K562 (cell line): ENCODE measurements at regions not wholly inside any gene's neighbourhood (a gene's known extent, or its start where the extent isn't known, plus 50 kb on each side); places are given as distances from the start of the nearest gene placed in this dataset.
A peak's percentile ranks its signal among the peaks of the same experiment; 100 is the strongest.

ENCODE experiments used
- ATAC-seq: fragments of 200-7000 bp; cut with Tn5 transposase; 3 replicates; pipeline ENCODE4 v1.9.1; 2020; ENCODE audit warnings: moderate library complexity
- BruUV-seq: library from RNA; stranded (reverse); fragments of 400-500 nt; replicated peaks from 2 replicates; lab custom pipeline; 2021; lab: Mats Ljungman, UMichigan
- CTCF ChIA-PET: fragments of 300-600 bp; formaldehyde crosslinking; extraction: SDS; loops from one replicate; lab custom pipeline; 2021; ENCODE audit warnings: low intra/inter-chr PET ratio; lab: Yijun Ruan, JAX
- POLR2A ChIA-PET: fragments of 300-600, 350-650 bp; sonication (Branson Sonifier 250); formaldehyde crosslinking; extraction: SDS; loops from one replicate; lab custom pipeline; 2021; ENCODE audit warnings: antibody characterized with exemption, inconsistent platforms; lab: Yijun Ruan, JAX
- DNase-seq, 4 experiments: peaks; one replicate each; pipeline versions ENCODE4 v3.0.0 to v3.0.0-alpha.2; 2011 to 2018; ENCODE audit warnings: low spot score in 3 of 4, mixed read lengths in 3 of 4; ENCODE audit errors: extremely low read depth in 1 of 4
- FAIRE-seq: peaks from 2 replicates; lab custom pipeline; 2011; peaks lifted over from hg19 to GRCh38; lab: Jason Lieb, UNC
- H2AFZ ChIP-seq: 2 replicates; pipeline ENCODE4 v1.6.0; 2011; ENCODE audit warnings: low read depth, low read length, control low read depth, inconsistent platforms
- H3K27ac ChIP-seq: fragments of 200-600 bp; 3 replicates; pipeline ENCODE4 v1.8.0; 2011; ENCODE audit warnings: low read depth, mild to moderate bottlenecking, control low read depth, inconsistent platforms, low read length, moderate library complexity, mixed read lengths; ENCODE audit errors: extremely low read depth
- H3K27me3 ChIP-seq, 2 experiments: fragments of 300-600 bp in 1 of 2; 2 replicates in 1 of 2; 3 replicates in 1 of 2; pipeline versions ENCODE4 v1.6.0 to v1.8.0; 2011; ENCODE audit warnings: inconsistent platforms in 2 of 2, low read length in 2 of 2, mild to moderate bottlenecking in 1 of 2, mixed read lengths in 1 of 2, moderate library complexity in 1 of 2; ENCODE audit not compliant: control insufficient read depth in 2 of 2, insufficient read depth in 2 of 2
- H3K36me3 ChIP-seq: fragments of 300-600 bp; 3 replicates; pipeline ENCODE4 v1.8.0; 2011; ENCODE audit warnings: mild to moderate bottlenecking, low read length, inconsistent platforms; ENCODE audit not compliant: control insufficient read depth, insufficient read depth
- H3K4me1 ChIP-seq, 2 experiments: fragments of 200-600 bp in 1 of 2; replicated peaks in 1 of 2; 2 replicates in 1 of 2; 3 replicates in 1 of 2; pipeline versions ENCODE4 v1.5.1 to v1.8.0; 2011; ENCODE audit warnings: inconsistent platforms in 2 of 2, low read length in 2 of 2, mild to moderate bottlenecking in 1 of 2, mixed read lengths in 1 of 2, moderate library complexity in 1 of 2; ENCODE audit not compliant: control insufficient read depth in 2 of 2, insufficient read depth in 2 of 2
- H3K4me2 ChIP-seq: 2 replicates; pipeline ENCODE4 v1.6.1; 2011; ENCODE audit warnings: low read length, control low read depth, inconsistent platforms, mixed read lengths; ENCODE audit not compliant: insufficient read depth
- H3K4me3 ChIP-seq: fragments of 200-600 bp; sonication (generic), shearing (Covaris generic); 2 replicates; pipeline ENCODE4 v1.5.1; 2016; ENCODE audit warnings: control low read depth, inconsistent platforms
- H3K79me2 ChIP-seq: fragments of 200-600 bp; 3 replicates; pipeline ENCODE4 v1.8.0; 2011; ENCODE audit warnings: low read length, inconsistent platforms; ENCODE audit not compliant: control insufficient read depth, insufficient read depth
- H3K9ac ChIP-seq, 2 experiments: 2 replicates each; pipeline versions ENCODE4 v1.6.0 to v1.6.1; 2011; ENCODE audit warnings: low read depth in 2 of 2, low read length in 2 of 2, control low read depth in 1 of 2, inconsistent platforms in 1 of 2, mild to moderate bottlenecking in 1 of 2, mixed read lengths in 1 of 2; ENCODE audit not compliant: insufficient read depth in 1 of 2
- H3K9me1 ChIP-seq: one replicate; pipeline ENCODE4 v1.6.0; 2011; ENCODE audit warnings: inconsistent platforms, mild to moderate bottlenecking, low read length, moderate library complexity; ENCODE audit not compliant: control insufficient read depth, insufficient read depth
- H3K9me3 ChIP-seq: replicated peaks from 2 replicates; pipeline ENCODE4 v1.5.1; 2011; ENCODE audit warnings: low read depth, low read length, inconsistent platforms; ENCODE audit not compliant: control insufficient read depth, insufficient read depth
- H4K20me1 ChIP-seq: replicated peaks from 2 replicates; pipeline ENCODE4 v1.6.1; 2011; ENCODE audit warnings: low read length, inconsistent platforms, mixed read lengths; ENCODE audit not compliant: control insufficient read depth, insufficient read depth
- BHLHE40 ChIP-seq: IDR thresholded peaks from 2 replicates; pipeline ENCODE4 v1.6.1; 2011; ENCODE audit warnings: low read length, improper control_type of control experiment
- CHCHD3 ChIP-seq: fragments of 250-450 bp; sonication (Bioruptor Pico); IDR thresholded peaks from 2 replicates; pipeline ENCODE4 v2.1.2; 2022; ENCODE audit warnings: mild to moderate bottlenecking
- DMBX1 ChIP-seq: fragments of 250-450 bp; sonication (Bioruptor Pico); IDR thresholded peaks from 2 replicates; pipeline ENCODE4 v1.8.0; 2022; ENCODE audit warnings: inconsistent platforms, mild to moderate bottlenecking, moderate library complexity, borderline replicate concordance
- SMARCB1 ChIP-seq: IDR thresholded peaks from 2 replicates; pipeline ENCODE4 v1.6.1; 2011; ENCODE audit warnings: improper control_type of control experiment, low read depth; ENCODE audit not compliant: insufficient read length
- TAF15 ChIP-seq: fragments of 200-400 bp; formaldehyde crosslinking; IDR thresholded peaks from 2 replicates; pipeline ENCODE4 v1.6.1; 2017; ENCODE audit warnings: mild to moderate bottlenecking, low read depth, low read length, moderate library complexity
- ZNF75A ChIP-seq: fragments of 450-650 bp; formaldehyde crosslinking; IDR thresholded peaks from 2 replicates; pipeline ENCODE4 v1.4.0; 2020; ENCODE audit warnings: mild to moderate bottlenecking
- ZSCAN29 ChIP-seq: fragments of 450-650 bp; IDR thresholded peaks from 2 replicates; pipeline ENCODE4 v1.6.1; 2017
- WGBS: fragments of 100-300 bp; shearing (Covaris generic); methylation state at CpG from one replicate; pipeline ENCODE4 v1.1.6; 2016; ENCODE audit warnings: low coverage, mixed read lengths; ENCODE audit not compliant: insufficient coverage; ENCODE audit errors: missing lambda C conversion rate; 5-methylcytosine and 5-hydroxymethylcytosine counted together
- in situ Hi-C: fragments of 300-500 bp; cut with MboI; formaldehyde crosslinking; loops from 4 replicates; pipeline ENCODE4 v1.15.0; 2018; ENCODE audit warnings: inconsistent platforms, mixed read lengths
- intact Hi-C: fragments of 100-400 bp; cut with micrococcal nuclease; formaldehyde crosslinking; loops from 2 replicates; pipeline ENCODE4 v1.14.2; 2022
- TF ChIP-seq, protein P1 (sequence below): fragments of 200-800 bp; sonication (Bioruptor generic); IDR thresholded peaks from 2 replicates; pipeline ENCODE4 v1.6.1; 2017; ENCODE audit warnings: missing genetic modification characterization, missing compliant biosample characterization
- TF ChIP-seq, protein P2 (sequence below): fragments of 450-650 bp; formaldehyde crosslinking; IDR thresholded peaks from 2 replicates; pipeline ENCODE4 v1.4.0; 2020; ENCODE audit warnings: mild to moderate bottlenecking, mixed read lengths
- TF ChIP-seq, protein P3 (sequence below), 2 experiments: fragments of 450-650 bp; formaldehyde crosslinking in 1 of 2; IDR thresholded peaks; 2 replicates each; pipeline versions ENCODE4 v1.4.0 to v1.6.1; 2014 to 2020; ENCODE audit warnings: mild to moderate bottlenecking in 2 of 2, borderline replicate concordance in 1 of 2, low read depth in 1 of 2

DNA sequence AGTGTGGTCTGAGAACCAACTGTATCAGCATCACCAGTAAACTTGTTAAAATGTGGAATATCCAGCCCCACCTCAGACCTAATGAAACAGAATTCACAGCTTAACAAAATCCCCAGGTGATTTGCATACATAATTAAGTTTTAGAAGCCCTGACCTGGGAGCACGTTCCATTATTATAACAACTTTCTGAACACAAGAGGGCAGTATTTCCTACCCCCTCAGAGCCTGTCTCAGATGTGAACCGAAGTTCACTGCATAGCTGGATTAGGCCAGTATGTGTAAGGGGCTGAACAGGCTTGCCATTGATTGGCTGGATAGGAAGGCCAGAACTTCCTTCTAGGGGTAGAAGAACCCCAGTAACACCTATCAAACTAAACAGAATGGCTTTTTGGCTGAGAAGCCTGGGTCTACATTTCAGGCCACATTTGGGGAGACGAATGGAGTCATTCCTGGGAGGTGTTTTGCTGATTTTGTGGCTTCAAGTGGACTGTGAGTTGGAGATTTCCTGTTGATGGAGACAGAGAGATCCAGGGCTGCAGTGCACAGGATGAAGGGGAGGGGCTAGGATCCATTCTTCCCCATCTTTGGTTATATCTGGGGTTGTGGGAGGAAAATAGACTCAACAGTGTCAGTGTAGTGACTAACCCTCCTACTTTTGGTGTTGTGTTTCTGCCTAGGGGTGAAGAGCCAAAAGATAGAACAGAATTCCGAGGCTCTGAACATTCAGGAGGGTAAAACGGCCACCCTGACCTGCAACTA, 94.7 kb upstream of the OR4E1 start:
- Histone ChIP-seq H3K4me2 (no peak overlapping the region), H2AFZ (no peak overlapping the region), H4K20me1 (no peaks in the 10 kb centered on the region), H3K9me1 (no peaks in the 10 kb centered on the region), H3K36me3 (no peaks in the 10 kb centered on the region), H3K27me3 (no peaks in the 10 kb centered on the region), H3K27ac (no peak overlapping the region), H3K4me3 (no peak overlapping the region), H3K9me3 (no peaks in the 10 kb centered on the region), H3K4me1 (no peaks in the 10 kb centered on the region), H3K9ac (no peak overlapping the region), H3K79me2 (no peaks in the 10 kb centered on the region)
- POLR2A ChIA-PET, result interaction anchor here (0.5 kb wide), 1 partner anchor 47 kb away, joined by 3 read pairs; no protein-coding TSS in a partner anchor
- ATAC-seq (peak; percentile 89), DNase-seq (peak; percentile 15 to 30 (median 22)), FAIRE-seq (peak; percentile 6)
- WGBS, result 3% methylated on average over 4 of the region's 5 CpGs
- BruUV-seq, result no TSS peak
- intact Hi-C loops, result no loop called here
- CTCF ChIA-PET, result interaction anchor here (0.7 kb wide), 1 partner anchor 173 kb away, joined by 3 read pairs; no protein-coding TSS in a partner anchor
- in situ Hi-C loops, result no loop called here
- no peak for TF ChIP-seq SMARCB1
- TF ChIP-seq BHLHE40, result 0 out of 2 replicates have a peak, but pooled peaks have one; percentile 23
- TF ChIP-seq CHCHD3 (CRISPR knock-in tag), result no peak
- TF ChIP-seq ZSCAN29, result no peak
- TF ChIP-seq, protein P1, sequence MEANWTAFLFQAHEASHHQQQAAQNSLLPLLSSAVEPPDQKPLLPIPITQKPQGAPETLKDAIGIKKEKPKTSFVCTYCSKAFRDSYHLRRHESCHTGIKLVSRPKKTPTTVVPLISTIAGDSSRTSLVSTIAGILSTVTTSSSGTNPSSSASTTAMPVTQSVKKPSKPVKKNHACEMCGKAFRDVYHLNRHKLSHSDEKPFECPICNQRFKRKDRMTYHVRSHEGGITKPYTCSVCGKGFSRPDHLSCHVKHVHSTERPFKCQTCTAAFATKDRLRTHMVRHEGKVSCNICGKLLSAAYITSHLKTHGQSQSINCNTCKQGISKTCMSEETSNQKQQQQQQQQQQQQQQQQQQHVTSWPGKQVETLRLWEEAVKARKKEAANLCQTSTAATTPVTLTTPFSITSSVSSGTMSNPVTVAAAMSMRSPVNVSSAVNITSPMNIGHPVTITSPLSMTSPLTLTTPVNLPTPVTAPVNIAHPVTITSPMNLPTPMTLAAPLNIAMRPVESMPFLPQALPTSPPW (CRISPR knock-in tag), result no peak
- TF ChIP-seq ZNF75A (CRISPR knock-in tag), result no peak
- TF ChIP-seq, protein P2, sequence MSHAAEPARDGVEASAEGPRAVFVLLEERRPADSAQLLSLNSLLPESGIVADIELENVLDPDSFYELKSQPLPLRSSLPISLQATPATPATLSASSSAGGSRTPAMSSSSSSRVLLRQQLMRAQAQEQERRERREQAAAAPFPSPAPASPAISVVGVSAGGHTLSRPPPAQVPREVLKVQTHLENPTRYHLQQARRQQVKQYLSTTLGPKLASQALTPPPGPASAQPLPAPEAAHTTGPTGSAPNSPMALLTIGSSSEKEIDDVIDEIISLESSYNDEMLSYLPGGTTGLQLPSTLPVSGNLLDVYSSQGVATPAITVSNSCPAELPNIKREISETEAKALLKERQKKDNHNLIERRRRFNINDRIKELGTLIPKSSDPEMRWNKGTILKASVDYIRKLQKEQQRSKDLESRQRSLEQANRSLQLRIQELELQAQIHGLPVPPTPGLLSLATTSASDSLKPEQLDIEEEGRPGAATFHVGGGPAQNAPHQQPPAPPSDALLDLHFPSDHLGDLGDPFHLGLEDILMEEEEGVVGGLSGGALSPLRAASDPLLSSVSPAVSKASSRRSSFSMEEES, result no peak
- TF ChIP-seq, protein P3, sequence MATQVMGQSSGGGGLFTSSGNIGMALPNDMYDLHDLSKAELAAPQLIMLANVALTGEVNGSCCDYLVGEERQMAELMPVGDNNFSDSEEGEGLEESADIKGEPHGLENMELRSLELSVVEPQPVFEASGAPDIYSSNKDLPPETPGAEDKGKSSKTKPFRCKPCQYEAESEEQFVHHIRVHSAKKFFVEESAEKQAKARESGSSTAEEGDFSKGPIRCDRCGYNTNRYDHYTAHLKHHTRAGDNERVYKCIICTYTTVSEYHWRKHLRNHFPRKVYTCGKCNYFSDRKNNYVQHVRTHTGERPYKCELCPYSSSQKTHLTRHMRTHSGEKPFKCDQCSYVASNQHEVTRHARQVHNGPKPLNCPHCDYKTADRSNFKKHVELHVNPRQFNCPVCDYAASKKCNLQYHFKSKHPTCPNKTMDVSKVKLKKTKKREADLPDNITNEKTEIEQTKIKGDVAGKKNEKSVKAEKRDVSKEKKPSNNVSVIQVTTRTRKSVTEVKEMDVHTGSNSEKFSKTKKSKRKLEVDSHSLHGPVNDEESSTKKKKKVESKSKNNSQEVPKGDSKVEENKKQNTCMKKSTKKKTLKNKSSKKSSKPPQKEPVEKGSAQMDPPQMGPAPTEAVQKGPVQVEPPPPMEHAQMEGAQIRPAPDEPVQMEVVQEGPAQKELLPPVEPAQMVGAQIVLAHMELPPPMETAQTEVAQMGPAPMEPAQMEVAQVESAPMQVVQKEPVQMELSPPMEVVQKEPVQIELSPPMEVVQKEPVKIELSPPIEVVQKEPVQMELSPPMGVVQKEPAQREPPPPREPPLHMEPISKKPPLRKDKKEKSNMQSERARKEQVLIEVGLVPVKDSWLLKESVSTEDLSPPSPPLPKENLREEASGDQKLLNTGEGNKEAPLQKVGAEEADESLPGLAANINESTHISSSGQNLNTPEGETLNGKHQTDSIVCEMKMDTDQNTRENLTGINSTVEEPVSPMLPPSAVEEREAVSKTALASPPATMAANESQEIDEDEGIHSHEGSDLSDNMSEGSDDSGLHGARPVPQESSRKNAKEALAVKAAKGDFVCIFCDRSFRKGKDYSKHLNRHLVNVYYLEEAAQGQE (IDR thresholded peaks at IDR 0.05; ENCODE audit: borderline replicate concordance), result 0 out of 2 replicates have a peak, but pooled peaks have one; percentile 12
- TF ChIP-seq, protein P3 (CRISPR knock-in tag; IDR thresholded peaks at IDR 0.05; ENCODE audit: low read depth), result no peak
- TF ChIP-seq TAF15, result no peak
- no peak for TF ChIP-seq DMBX1 (CRISPR knock-in tag)
